K562 (cell line): ENCODE measurements at regions not wholly inside any gene's neighbourhood (a gene's known extent, or its start where the extent isn't known, plus 50 kb on each side); places are given as distances from the start of the nearest gene placed in this dataset. TPM values are rescaled to one million over a fixed set of nuclear protein-coding genes. Genes with fewer than 3 reads are reported as not detected.

ENCODE experiments used
- ATAC-seq: fragments of 200-7000 bp; cut with Tn5 transposase; 3 replicates; pipeline ENCODE4 v1.9.1; 2020; ENCODE audit warnings: moderate library complexity
- BruUV-seq: library from RNA; stranded (reverse); fragments of 400-500 nt; replicated peaks from 2 replicates; lab custom pipeline; 2021; lab: Mats Ljungman, UMichigan
- CTCF ChIA-PET: fragments of 300-600 bp; formaldehyde crosslinking; extraction: SDS; loops from one replicate; lab custom pipeline; 2021; ENCODE audit warnings: low intra/inter-chr PET ratio; lab: Yijun Ruan, JAX
- POLR2A ChIA-PET: fragments of 300-600, 350-650 bp; sonication (Branson Sonifier 250); formaldehyde crosslinking; extraction: SDS; loops from one replicate; lab custom pipeline; 2021; ENCODE audit warnings: antibody characterized with exemption, inconsistent platforms; lab: Yijun Ruan, JAX
- DNase-seq, 4 experiments: peaks; one replicate each; pipeline versions ENCODE4 v3.0.0 to v3.0.0-alpha.2; 2011 to 2018; ENCODE audit warnings: low spot score in 3 of 4, mixed read lengths in 3 of 4; ENCODE audit errors: extremely low read depth in 1 of 4
- FAIRE-seq: peaks from 2 replicates; lab custom pipeline; 2011; peaks lifted over from hg19 to GRCh38; lab: Jason Lieb, UNC
- H2AFZ ChIP-seq: 2 replicates; pipeline ENCODE4 v1.6.0; 2011; ENCODE audit warnings: low read depth, low read length, control low read depth, inconsistent platforms
- H3K27ac ChIP-seq: fragments of 200-600 bp; 3 replicates; pipeline ENCODE4 v1.8.0; 2011; ENCODE audit warnings: low read depth, mild to moderate bottlenecking, control low read depth, inconsistent platforms, low read length, moderate library complexity, mixed read lengths; ENCODE audit errors: extremely low read depth
- H3K27me3 ChIP-seq, 2 experiments: fragments of 300-600 bp in 1 of 2; 2 replicates in 1 of 2; 3 replicates in 1 of 2; pipeline versions ENCODE4 v1.6.0 to v1.8.0; 2011; ENCODE audit warnings: inconsistent platforms in 2 of 2, low read length in 2 of 2, mild to moderate bottlenecking in 1 of 2, mixed read lengths in 1 of 2, moderate library complexity in 1 of 2; ENCODE audit not compliant: control insufficient read depth in 2 of 2, insufficient read depth in 2 of 2
- H3K36me3 ChIP-seq: fragments of 300-600 bp; 3 replicates; pipeline ENCODE4 v1.8.0; 2011; ENCODE audit warnings: mild to moderate bottlenecking, low read length, inconsistent platforms; ENCODE audit not compliant: control insufficient read depth, insufficient read depth
- H3K4me1 ChIP-seq, 2 experiments: fragments of 200-600 bp in 1 of 2; replicated peaks in 1 of 2; 2 replicates in 1 of 2; 3 replicates in 1 of 2; pipeline versions ENCODE4 v1.5.1 to v1.8.0; 2011; ENCODE audit warnings: inconsistent platforms in 2 of 2, low read length in 2 of 2, mild to moderate bottlenecking in 1 of 2, mixed read lengths in 1 of 2, moderate library complexity in 1 of 2; ENCODE audit not compliant: control insufficient read depth in 2 of 2, insufficient read depth in 2 of 2
- H3K4me2 ChIP-seq: 2 replicates; pipeline ENCODE4 v1.6.1; 2011; ENCODE audit warnings: low read length, control low read depth, inconsistent platforms, mixed read lengths; ENCODE audit not compliant: insufficient read depth
- H3K4me3 ChIP-seq: fragments of 200-600 bp; sonication (generic), shearing (Covaris generic); 2 replicates; pipeline ENCODE4 v1.5.1; 2016; ENCODE audit warnings: control low read depth, inconsistent platforms
- H3K79me2 ChIP-seq: fragments of 200-600 bp; 3 replicates; pipeline ENCODE4 v1.8.0; 2011; ENCODE audit warnings: low read length, inconsistent platforms; ENCODE audit not compliant: control insufficient read depth, insufficient read depth
- H3K9ac ChIP-seq, 2 experiments: 2 replicates each; pipeline versions ENCODE4 v1.6.0 to v1.6.1; 2011; ENCODE audit warnings: low read depth in 2 of 2, low read length in 2 of 2, control low read depth in 1 of 2, inconsistent platforms in 1 of 2, mild to moderate bottlenecking in 1 of 2, mixed read lengths in 1 of 2; ENCODE audit not compliant: insufficient read depth in 1 of 2
- H3K9me1 ChIP-seq: one replicate; pipeline ENCODE4 v1.6.0; 2011; ENCODE audit warnings: inconsistent platforms, mild to moderate bottlenecking, low read length, moderate library complexity; ENCODE audit not compliant: control insufficient read depth, insufficient read depth
- H3K9me3 ChIP-seq: replicated peaks from 2 replicates; pipeline ENCODE4 v1.5.1; 2011; ENCODE audit warnings: low read depth, low read length, inconsistent platforms; ENCODE audit not compliant: control insufficient read depth, insufficient read depth
- H4K20me1 ChIP-seq: replicated peaks from 2 replicates; pipeline ENCODE4 v1.6.1; 2011; ENCODE audit warnings: low read length, inconsistent platforms, mixed read lengths; ENCODE audit not compliant: control insufficient read depth, insufficient read depth
- PHTF2 ChIP-seq: fragments of 250-450 bp; sonication (Bioruptor Pico); IDR thresholded peaks from 2 replicates; pipeline ENCODE4 v1.5.0; 2021; ENCODE audit warnings: mild to moderate bottlenecking
- POLR2AphosphoS2 ChIP-seq: IDR thresholded peaks from 2 replicates; pipeline ENCODE4 v1.6.1; 2012; ENCODE audit warnings: low read length, improper control_type of control experiment
- TCFL5 ChIP-seq: fragments of 250-450 bp; sonication (Bioruptor Pico); conservative IDR thresholded peaks from 2 replicates; pipeline ENCODE4 v1.6.1; 2021; ENCODE audit warnings: mild to moderate bottlenecking, moderate library complexity, matching md5 sums
- ZKSCAN3 ChIP-seq: fragments of 250-450 bp; sonication (Bioruptor Pico); IDR thresholded peaks from 2 replicates; pipeline ENCODE4 v1.4.0; 2020
- WGBS: fragments of 100-300 bp; shearing (Covaris generic); methylation state at CpG from one replicate; pipeline ENCODE4 v1.1.6; 2016; ENCODE audit warnings: low coverage, mixed read lengths; ENCODE audit not compliant: insufficient coverage; ENCODE audit errors: missing lambda C conversion rate; 5-methylcytosine and 5-hydroxymethylcytosine counted together
- in situ Hi-C: fragments of 300-500 bp; cut with MboI; formaldehyde crosslinking; loops from 4 replicates; pipeline ENCODE4 v1.15.0; 2018; ENCODE audit warnings: inconsistent platforms, mixed read lengths
- intact Hi-C: fragments of 100-400 bp; cut with micrococcal nuclease; formaldehyde crosslinking; loops from 2 replicates; pipeline ENCODE4 v1.14.2; 2022
- microRNA counts: library from miRNA; unstranded; fragments of <30 nt; microRNA quantifications from one replicate; lab custom pipeline; 2016
- microRNA-seq: library from miRNA; unstranded; fragments of <30 nt; microRNA quantifications from one replicate; pipeline ENCODE4, GENCODE V29; 2018; ENCODE audit warnings: borderline microRNAs expressed
- small RNA-seq: library from RNA; depleted of rRNA; stranded (forward); fragments of <200 nt; gene quantifications from one replicate; pipeline ENCODE3, GENCODE V24; 2014
- TF ChIP-seq, protein P1 (sequence below), 2 experiments: IDR thresholded peaks; 2 replicates each; pipeline ENCODE4 v1.6.1; 2012; ENCODE audit warnings: improper control_type of control experiment in 2 of 2, low read depth in 2 of 2, low read length in 2 of 2, borderline replicate concordance in 1 of 2

DNA sequence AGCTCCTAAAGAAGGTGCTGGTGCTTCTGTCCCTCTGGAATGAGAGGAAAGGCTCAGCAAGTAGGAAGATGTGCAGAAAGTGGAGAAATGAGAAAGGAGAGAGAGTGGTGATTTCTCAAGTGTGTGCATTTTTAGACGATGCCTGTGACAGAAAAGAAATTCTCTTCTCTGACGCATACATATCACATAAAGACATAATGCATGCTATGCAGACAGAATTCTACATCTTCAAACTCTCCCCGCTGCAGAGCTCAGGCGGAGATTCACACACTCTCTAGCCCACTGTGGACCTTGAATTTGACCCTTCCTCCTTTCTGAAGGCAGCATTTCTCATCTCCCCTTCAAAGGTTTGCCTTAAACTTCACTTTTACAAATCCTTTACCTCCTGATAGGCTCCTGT lies 52.0 kb upstream of the CAMK1G start:
- H3K4me2 ChIP-seq: no peak overlapping the region
- POLR2A ChIA-PET: no interaction called here
- DNase-seq (no peak), FAIRE-seq (no peak), ATAC-seq (no peak)
- 0% methylated on average over 4 of the region's 4 CpGs for WGBS
- no peaks in the 10 kb centered on the region for H3K27me3 ChIP-seq
- H3K36me3 ChIP-seq: no peaks in the 10 kb centered on the region
- CTCF ChIA-PET: no interaction called here
- H4K20me1 ChIP-seq: no peaks in the 10 kb centered on the region
- H3K27ac ChIP-seq: no peak overlapping the region
- TF ChIP-seq, protein P1, sequence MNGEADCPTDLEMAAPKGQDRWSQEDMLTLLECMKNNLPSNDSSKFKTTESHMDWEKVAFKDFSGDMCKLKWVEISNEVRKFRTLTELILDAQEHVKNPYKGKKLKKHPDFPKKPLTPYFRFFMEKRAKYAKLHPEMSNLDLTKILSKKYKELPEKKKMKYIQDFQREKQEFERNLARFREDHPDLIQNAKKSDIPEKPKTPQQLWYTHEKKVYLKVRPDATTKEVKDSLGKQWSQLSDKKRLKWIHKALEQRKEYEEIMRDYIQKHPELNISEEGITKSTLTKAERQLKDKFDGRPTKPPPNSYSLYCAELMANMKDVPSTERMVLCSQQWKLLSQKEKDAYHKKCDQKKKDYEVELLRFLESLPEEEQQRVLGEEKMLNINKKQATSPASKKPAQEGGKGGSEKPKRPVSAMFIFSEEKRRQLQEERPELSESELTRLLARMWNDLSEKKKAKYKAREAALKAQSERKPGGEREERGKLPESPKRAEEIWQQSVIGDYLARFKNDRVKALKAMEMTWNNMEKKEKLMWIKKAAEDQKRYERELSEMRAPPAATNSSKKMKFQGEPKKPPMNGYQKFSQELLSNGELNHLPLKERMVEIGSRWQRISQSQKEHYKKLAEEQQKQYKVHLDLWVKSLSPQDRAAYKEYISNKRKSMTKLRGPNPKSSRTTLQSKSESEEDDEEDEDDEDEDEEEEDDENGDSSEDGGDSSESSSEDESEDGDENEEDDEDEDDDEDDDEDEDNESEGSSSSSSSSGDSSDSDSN (IDR thresholded peaks at IDR 0.05; ENCODE audit: borderline replicate concordance in 1 of 2, low read depth in 2 of 2, low read length in 2 of 2): no peak
- TF ChIP-seq ZKSCAN3 (CRISPR knock-in tag) (no peak), POLR2AphosphoS2 (no peak), PHTF2 (CRISPR knock-in tag) (no peak), TCFL5 (no peak)
- no peak overlapping the region for H3K9ac ChIP-seq
- H3K4me3 ChIP-seq: no peak overlapping the region
- H3K9me3 ChIP-seq: no peaks in the 10 kb centered on the region
- BruUV-seq: no TSS peak
- intact Hi-C loops (no loop called here), in situ Hi-C loops (no loop called here)
- H3K79me2 ChIP-seq: no peaks in the 10 kb centered on the region
- no peaks in the 10 kb centered on the region for H3K4me1 ChIP-seq
- H2AFZ ChIP-seq: no peak overlapping the region
- no peaks in the 10 kb centered on the region for H3K9me1 ChIP-seq

MicroRNAs in the stretch of these regions (microRNA counts, 767-probe panel; counts per million panel counts)
- not detected for microRNA hsa-miR-205-5p (lab: Ali Mortazavi, UCI)

Small RNA genes lying in the stretch of these regions (microRNA-seq; reads per million reads assigned to microRNA genes)
- gene MIR205: 0.27 reads per million

Small RNA genes lying in the stretch of these regions (small RNA-seq; reads per million reads assigned to genes)
- not detected for gene AC104465.1
